ENCODE measurements at regions not wholly inside any gene's neighbourhood (a gene's known extent, or its start where the extent isn't known, plus 50 kb on each side); places are given as distances from the start of the nearest gene placed in this dataset.

DNA sequence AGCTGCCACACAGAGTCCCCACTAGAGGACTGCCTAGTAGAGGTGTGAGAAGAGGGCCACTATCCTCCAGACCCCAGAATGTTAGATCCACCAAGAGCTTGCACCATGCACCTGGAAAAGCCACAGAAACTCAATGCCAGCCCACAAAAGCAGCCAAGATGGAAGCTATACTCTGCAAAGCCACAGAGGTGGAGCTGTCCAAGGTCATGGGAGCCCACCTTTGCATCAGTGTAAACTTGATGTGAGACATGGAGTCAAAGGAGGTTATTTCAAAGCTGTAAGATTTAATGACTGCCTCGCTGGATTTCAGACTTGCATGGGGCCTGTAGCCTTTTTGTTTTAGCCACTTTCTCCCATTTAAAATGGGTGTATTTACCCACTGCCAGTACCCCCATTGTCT is 1030.1 kb upstream of the GRIA3 start:
- TF ChIP-seq, protein P1, sequence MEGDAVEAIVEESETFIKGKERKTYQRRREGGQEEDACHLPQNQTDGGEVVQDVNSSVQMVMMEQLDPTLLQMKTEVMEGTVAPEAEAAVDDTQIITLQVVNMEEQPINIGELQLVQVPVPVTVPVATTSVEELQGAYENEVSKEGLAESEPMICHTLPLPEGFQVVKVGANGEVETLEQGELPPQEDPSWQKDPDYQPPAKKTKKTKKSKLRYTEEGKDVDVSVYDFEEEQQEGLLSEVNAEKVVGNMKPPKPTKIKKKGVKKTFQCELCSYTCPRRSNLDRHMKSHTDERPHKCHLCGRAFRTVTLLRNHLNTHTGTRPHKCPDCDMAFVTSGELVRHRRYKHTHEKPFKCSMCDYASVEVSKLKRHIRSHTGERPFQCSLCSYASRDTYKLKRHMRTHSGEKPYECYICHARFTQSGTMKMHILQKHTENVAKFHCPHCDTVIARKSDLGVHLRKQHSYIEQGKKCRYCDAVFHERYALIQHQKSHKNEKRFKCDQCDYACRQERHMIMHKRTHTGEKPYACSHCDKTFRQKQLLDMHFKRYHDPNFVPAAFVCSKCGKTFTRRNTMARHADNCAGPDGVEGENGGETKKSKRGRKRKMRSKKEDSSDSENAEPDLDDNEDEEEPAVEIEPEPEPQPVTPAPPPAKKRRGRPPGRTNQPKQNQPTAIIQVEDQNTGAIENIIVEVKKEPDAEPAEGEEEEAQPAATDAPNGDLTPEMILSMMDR (optimal IDR thresholded peaks at IDR 0.05 in 1 of 3, IDR thresholded peaks at IDR 0.05 in 1 of 3, conservative IDR thresholded peaks at IDR 0.05 in 1 of 3; ENCODE audit: extremely low read depth in 1 of 3, insufficient read depth in 2 of 3, low read length in 3 of 3), result no peak
- TF ChIP-seq EZH2 (IDR thresholded peaks at IDR 0.05; ENCODE audit: low read length), result no peak

Data from keratinocyte (primary cell).